Heart left ventricle (tissue), 16 donors: ENCODE measurements at regions not wholly inside any gene's neighbourhood (a gene's known extent, or its start where the extent isn't known, plus 50 kb on each side); places are given as distances from the start of the nearest gene placed in this dataset.

ENCODE experiments used
- ATAC-seq, 4 donors: fragments of 200-7000 bp; cut with Tn5 transposase; one replicate each; pipeline ENCODE4 v1.9.1; 2020 to 2022; ENCODE audit warnings: moderate library complexity in 4 of 4, mild to moderate bottlenecking in 3 of 4, moderate number of reproducible peaks in 1 of 4
- DNase-seq, 5 donors: peaks; one replicate each; pipeline ENCODE4 v3.0.0-alpha.2; 2020
- H3K27ac ChIP-seq, 12 donors: fragments of 200-600 bp; sonication (generic) in 4 of 12; one replicate each; pipeline versions ENCODE4 v1.5.0 to v1.8.0; 2016 to 2022; ENCODE audit warnings: mild to moderate bottlenecking in 2 of 12
- H3K27me3 ChIP-seq, 9 donors: fragments of 200-600 bp; sonication (generic) in 2 of 9; one replicate each; pipeline versions ENCODE4 v1.5.1 to v1.8.0; 2016 to 2022; ENCODE audit warnings: mild to moderate bottlenecking in 3 of 9
- H3K36me3 ChIP-seq, 9 donors: fragments of 200-600 bp; sonication (generic) in 2 of 9; one replicate each; pipeline versions ENCODE4 v1.5.0 to v1.8.0; 2018 to 2022; ENCODE audit warnings: mild to moderate bottlenecking in 2 of 9
- H3K4me1 ChIP-seq, 12 donors: fragments of 200-600 bp; sonication (generic) in 4 of 12; one replicate each; pipeline versions ENCODE4 v1.5.0 to v1.8.0; 2016 to 2022; ENCODE audit warnings: mild to moderate bottlenecking in 3 of 12
- H3K4me3 ChIP-seq, 12 donors: fragments of 200-600 bp; sonication (generic) in 4 of 12; one replicate each; pipeline versions ENCODE4 v1.5.0 to v1.8.0; 2017 to 2022; ENCODE audit warnings: mild to moderate bottlenecking in 9 of 12, moderate library complexity in 4 of 12
- H3K9me3 ChIP-seq, 12 donors: fragments of 200-600 bp; sonication (generic) in 4 of 12; one replicate each; pipeline versions ENCODE4 v1.5.0 to v1.8.0; 2016 to 2022; ENCODE audit warnings: mild to moderate bottlenecking in 1 of 12
- CTCF ChIP-seq, 12 donors: fragments of 200-600 bp; sonication (generic) in 4 of 12; IDR thresholded peaks; one replicate each; pipeline versions ENCODE4 v1.5.0 to v1.8.0; 2018 to 2022; ENCODE audit warnings: antibody characterized with exemption in 12 of 12, mild to moderate bottlenecking in 5 of 12
- POLR2A ChIP-seq, 2 donors: fragments of 450-650 bp; IDR thresholded peaks; one replicate each; pipeline ENCODE4 v1.6.1; 2017; ENCODE audit warnings: antibody characterized with exemption in 2 of 2, mild to moderate bottlenecking in 2 of 2, moderate library complexity in 2 of 2
- WGBS, 4 donors: extraction: QIAGEN DNeasy Blood & Tissue Kit in 2 of 4; methylation state at CpG; one replicate each; pipeline versions ENCODE4 v1.1.5 to v1.1.7; 2013 to 2018; 5-methylcytosine and 5-hydroxymethylcytosine counted together
- intact Hi-C, 10 donors: fragments of 100-400 bp; cut with DNase I; formaldehyde crosslinking; loops; one replicate each; pipeline versions ENCODE4 v1.11.1 to v1.14.2; 2022
- donor health status: ischemic (EF 13 %, LVEDD 7.1; RV severe dilation, severe dysfunction).
- donor health status: healthy with polysubstance abuse.
- donor health status: DM: no; HTN: yes; CAD: no.
- donor health status: DM: no; HTN: no; CAD: no.
- donor health status: ischemic (EF 25% LVEDD 6.9; RV normal size, moderate dysfunction).
- donor health status: ischemic (EF 25% LVEDD 5.7; RV mildly dilated, moderate dysfunction).
- donor health status: healthy.
- donor health status: DM: yes; HTN: yes; CAD: no.
- donor health status: ischemic (EF 35%, LVEDD 5.7; RV mildly dilated, moderate dysfunction).
- donor health status: nonischemic (EF 11% LVEDD 7.7; RV severe dilation, severe dysfunction).
- donor health status: DM: yes; HTN: yes; CAD: no.
- donor health status: PGD.
- donor health status: ischemic (EF 29% LVEDD 5.4; RV normal size, mild dysfunction).
- donor health status: nonischemic (EF 23%, LVEDD 6.1; RV moderate dilation, normal function).

GRCh38 chr9:75422944-75423522 is 334.7 kb downstream of the OSTF1 start:
- DNase-seq = no peak
- H3K27me3 ChIP-seq = no peaks in the 10 kb centered on the region
- TF ChIP-seq CTCF (IDR thresholded peaks at IDR 0.05) = no peak
- TF ChIP-seq POLR2A (IDR thresholded peaks at IDR 0.05) = no peak
- ATAC-seq = no peak
- no peaks in the 10 kb centered on the region for H3K9me3 ChIP-seq
- intact Hi-C loops = no loop called here
- H3K36me3 ChIP-seq = no peaks in the 10 kb centered on the region
- peaks cover 0 to 14% (median 0%) of the 10 kb centered on the region in 12 donors for H3K4me1 ChIP-seq
- WGBS, 4 donors = 77 to 97% (median 86%) methylated on average over 2 of the region's 2 CpGs
- H3K4me3 ChIP-seq = no peak overlapping the region
- no peak overlapping the region for H3K27ac ChIP-seq

- peaks cover 0 to 43% (median 6%) of the 10 kb centered on the region in 12 donors for H3K4me1 ChIP-seq
- ATAC-seq (peak in 2 of 4 donors; percentile 29 to 52), DNase-seq (no peak)
- peaks cover 0 to 4% (median 0%) of the 10 kb centered on the region in 12 donors for H3K9me3 ChIP-seq
- H3K36me3 ChIP-seq = no peaks in the 10 kb centered on the region
- H3K27me3 ChIP-seq = no peaks in the 10 kb centered on the region
- H3K4me3 ChIP-seq = no peak overlapping the region
- 52 to 65% (median 59%) methylated on average over 3 of the region's 3 CpGs for WGBS, 4 donors
- TF ChIP-seq POLR2A (IDR thresholded peaks at IDR 0.05) (no peak), CTCF (IDR thresholded peaks at IDR 0.05) (no peak)
- intact Hi-C loops = loop anchor here in 1 of 10 donors (5.0 kb wide), 1 partner anchor 62 kb away; no protein-coding TSS in a partner anchor
- H3K27ac ChIP-seq = peak overlapping the region in 9 of 12 donors; percentile 4 to 57 (median 33)
These were observed 341.5 kb downstream of the OSTF1 start for GRCh38 chr9:75429531-75430475.

- peaks cover 0 to 4% (median 0%) of the 10 kb centered on the region in 12 donors for H3K9me3 ChIP-seq
- no peak overlapping the region for H3K4me3 ChIP-seq
- H3K36me3 ChIP-seq = no peaks in the 10 kb centered on the region
- TF ChIP-seq POLR2A (IDR thresholded peaks at IDR 0.05) (no peak), CTCF (IDR thresholded peaks at IDR 0.05) (no peak)
- peaks cover 0 to 43% (median 6%) of the 10 kb centered on the region in 12 donors for H3K4me1 ChIP-seq
- H3K27ac ChIP-seq = peak overlapping the region in 10 of 12 donors; percentile 16 to 65 (median 50)
- intact Hi-C loops = loop anchor here in 1 of 10 donors (5.0 kb wide), 1 partner anchor 61 kb away; no protein-coding TSS in a partner anchor
- no peaks in the 10 kb centered on the region for H3K27me3 ChIP-seq
- DNase-seq (no peak), ATAC-seq (peak in 3 of 4 donors; percentile 25 to 68 (median 61))
These were observed 343.1 kb downstream of the OSTF1 start for GRCh38 chr9:75431375-75431774.

- H3K36me3 ChIP-seq = no peaks in the 10 kb centered on the region
- peak overlapping the region in 10 of 12 donors; percentile 21 to 65 (median 51) for H3K27ac ChIP-seq
- H3K9me3 ChIP-seq = peaks cover 0 to 4% (median 0%) of the 10 kb centered on the region in 12 donors
- intact Hi-C loops = loop anchor here in 1 of 10 donors (5.0 kb wide), 1 partner anchor 60 kb away; no protein-coding TSS in a partner anchor
- DNase-seq (peak in 2 of 5 donors; percentile 29 to 49), ATAC-seq (peak in 1 of 4 donors; percentile 31)
- H3K4me1 ChIP-seq = peaks cover 0 to 35% (median 6%) of the 10 kb centered on the region in 12 donors
- no peaks in the 10 kb centered on the region for H3K27me3 ChIP-seq
- no peak overlapping the region for H3K4me3 ChIP-seq
- 54 to 68% (median 56%) methylated on average over 1 of the region's 1 CpG for WGBS, 4 donors
- no peak for TF ChIP-seq POLR2A (IDR thresholded peaks at IDR 0.05)
- TF ChIP-seq CTCF (IDR thresholded peaks at IDR 0.05) = no peak
These were observed 344.1 kb downstream of the OSTF1 start for GRCh38 chr9:75432386-75432785.
